H7 (cell line): ENCODE measurements at regions not wholly inside any gene's neighbourhood (a gene's known extent, or its start where the extent isn't known, plus 50 kb on each side); places are given as distances from the start of the nearest gene placed in this dataset.

Experiments
- DNase-seq: peaks from one replicate; pipeline ENCODE4 v3.0.0; 2012
- H3K27me3 ChIP-seq: 2 replicates; pipeline ENCODE4 v1.6.0; 2011; ENCODE audit warnings: mild to moderate bottlenecking, low read length; ENCODE audit not compliant: control insufficient read depth, insufficient read depth
- H3K36me3 ChIP-seq: replicated peaks from 2 replicates; pipeline ENCODE4 v1.5.1; 2011; ENCODE audit warnings: low read length; ENCODE audit not compliant: control insufficient read depth, insufficient read depth
- H3K4me3 ChIP-seq: 2 replicates; pipeline ENCODE4 v1.5.1; 2011; ENCODE audit warnings: low read depth, mild to moderate bottlenecking, control low read depth, low read length, moderate library complexity; ENCODE audit not compliant: insufficient read depth

DNA sequence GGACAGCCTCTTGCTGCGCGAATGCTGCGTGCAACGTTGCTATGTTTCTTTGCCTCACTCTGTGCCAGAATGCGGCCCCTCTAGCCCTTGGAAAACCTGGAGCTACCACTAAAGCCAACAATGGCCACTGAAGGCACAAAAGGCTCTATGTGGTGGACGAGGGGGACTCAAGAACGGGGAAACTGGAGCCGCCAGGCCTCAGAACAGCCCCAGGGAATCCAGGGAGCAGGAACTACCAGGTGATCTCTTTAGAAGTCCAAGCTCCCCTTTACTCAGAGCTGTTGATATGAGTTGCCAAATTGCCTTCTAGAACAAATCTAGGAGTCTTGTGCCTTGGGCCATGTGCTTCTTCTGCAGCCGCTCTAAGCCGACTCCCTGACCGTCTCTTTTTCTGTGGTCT lies 113.8 kb upstream of the ERRFI1 start:
- no peaks in the 10 kb centered on the region for H3K27me3 ChIP-seq
- no peak overlapping the region for H3K4me3 ChIP-seq
- no peaks in the 10 kb centered on the region for H3K36me3 ChIP-seq
- DNase-seq = no peak

DNA sequence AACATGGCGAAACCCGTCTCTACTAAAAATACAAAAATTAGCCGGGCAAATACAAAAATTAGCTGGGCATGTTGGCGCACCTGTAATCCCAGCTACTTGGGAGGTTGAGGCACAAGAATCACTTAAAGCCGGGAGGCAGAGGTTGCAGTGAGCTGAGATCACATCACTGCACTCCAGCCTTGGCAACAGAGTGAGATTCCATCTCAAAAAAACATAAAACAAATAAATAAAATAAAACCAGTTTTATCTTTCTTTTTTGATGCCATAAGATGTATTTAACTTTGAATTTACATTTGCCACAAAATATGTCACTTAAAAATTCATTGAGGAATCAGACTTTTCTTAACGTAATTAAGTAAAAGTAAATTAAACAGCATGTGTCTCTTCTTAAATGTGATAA lies 113.3 kb upstream of the ERRFI1 start:
- H3K4me3 ChIP-seq = no peak overlapping the region
- H3K27me3 ChIP-seq = no peaks in the 10 kb centered on the region
- no peaks in the 10 kb centered on the region for H3K36me3 ChIP-seq
- no peak for DNase-seq

DNA sequence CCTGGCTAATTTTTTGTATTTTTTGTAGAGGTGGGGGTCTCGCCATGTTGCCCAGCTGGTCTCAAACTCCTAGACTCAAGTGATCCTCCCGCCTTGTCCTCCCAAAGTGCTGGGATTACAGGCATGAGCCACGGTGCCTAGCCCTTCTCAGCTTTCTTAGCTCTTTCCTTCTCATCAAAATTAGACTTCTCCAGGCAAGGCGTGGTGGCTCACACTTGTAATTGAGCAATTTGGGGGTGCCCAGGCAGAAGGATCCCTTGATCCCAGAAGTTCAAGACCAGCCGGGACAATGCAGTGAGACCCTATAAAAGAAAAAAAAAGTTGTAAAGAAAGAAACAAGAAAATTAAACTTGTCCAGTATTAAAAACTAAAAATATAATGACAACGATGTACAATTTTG lies 112.6 kb upstream of the ERRFI1 start:
- H3K27me3 ChIP-seq = no peaks in the 10 kb centered on the region
- DNase-seq = no peak
- H3K4me3 ChIP-seq = no peak overlapping the region
- no peaks in the 10 kb centered on the region for H3K36me3 ChIP-seq

- peak; percentile 4 for DNase-seq
- Histone ChIP-seq H3K36me3 (no peaks in the 10 kb centered on the region), H3K27me3 (no peaks in the 10 kb centered on the region), H3K4me3 (no peak overlapping the region)
Observed at GRCh38 chr1:8137481-8138244, 111.6 kb upstream of the ERRFI1 start.

GRCh38 chr1:8136766-8137165 lies 110.7 kb upstream of the ERRFI1 start:
- Histone ChIP-seq H3K4me3 (no peak overlapping the region), H3K36me3 (no peaks in the 10 kb centered on the region)
- no peak for DNase-seq

DNA sequence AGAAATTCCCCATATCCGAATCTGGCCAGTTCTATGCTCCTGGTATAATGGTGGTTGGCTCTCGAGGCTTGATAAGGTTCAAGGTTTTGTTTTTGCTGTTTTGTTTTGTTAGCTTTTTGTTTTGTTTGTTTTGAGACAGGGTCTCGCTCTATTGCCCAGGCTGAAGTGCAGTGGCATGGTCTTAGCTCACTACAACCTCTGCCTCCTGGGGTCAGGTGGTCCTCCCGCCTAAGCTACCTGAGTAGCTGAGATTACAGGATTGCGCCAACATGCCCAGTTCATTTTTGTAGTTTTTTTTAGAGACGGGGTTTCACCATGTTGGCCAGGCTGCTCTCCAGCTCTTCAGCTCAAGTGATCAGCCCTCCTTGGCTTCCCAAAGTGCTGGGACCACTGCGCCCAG lies 109.1 kb upstream of the ERRFI1 start:
- Histone ChIP-seq H3K27me3 (no peaks in the 10 kb centered on the region), H3K4me3 (no peak overlapping the region), H3K36me3 (no peaks in the 10 kb centered on the region)
- no peak for DNase-seq

More at GRCh38 chr1:8136766-8137165, 110.7 kb upstream of the ERRFI1 start:
- no peaks in the 10 kb centered on the region for H3K27me3 ChIP-seq

GRCh38 chr1:8134546-8135235 lies 108.6 kb upstream of the ERRFI1 start:
- Histone ChIP-seq H3K36me3 (no peaks in the 10 kb centered on the region), H3K27me3 (no peaks in the 10 kb centered on the region), H3K4me3 (no peak overlapping the region)
- DNase-seq = peak; percentile 5

- Histone ChIP-seq H3K27me3 (no peaks in the 10 kb centered on the region), H3K4me3 (no peak overlapping the region), H3K36me3 (no peaks in the 10 kb centered on the region)
- peak; percentile 5 for DNase-seq
Observed at GRCh38 chr1:8133657-8134430, 107.7 kb upstream of the ERRFI1 start.

DNA sequence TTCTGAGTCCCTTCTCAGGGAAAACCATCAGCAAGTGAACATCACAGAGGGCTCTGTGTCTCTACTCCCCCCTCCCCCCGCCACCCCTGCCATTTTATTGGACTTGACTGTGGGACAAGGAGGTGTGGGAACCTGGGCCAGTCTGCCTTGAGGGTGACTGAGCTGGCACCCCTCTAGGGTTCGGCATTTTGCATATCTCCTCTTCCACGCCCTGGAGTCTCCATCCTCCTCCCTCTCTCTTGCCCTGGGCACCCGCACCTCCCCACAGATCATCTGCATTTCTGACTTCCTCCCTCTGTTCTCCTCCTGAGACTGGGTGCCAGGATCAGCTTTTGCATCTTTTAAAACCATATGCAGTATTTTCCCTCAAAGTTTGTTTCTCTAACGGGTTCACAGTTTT lies 107.1 kb upstream of the ERRFI1 start:
- Histone ChIP-seq H3K36me3 (no peaks in the 10 kb centered on the region), H3K27me3 (no peaks in the 10 kb centered on the region), H3K4me3 (no peak overlapping the region)
- DNase-seq = peak; percentile 37

DNA sequence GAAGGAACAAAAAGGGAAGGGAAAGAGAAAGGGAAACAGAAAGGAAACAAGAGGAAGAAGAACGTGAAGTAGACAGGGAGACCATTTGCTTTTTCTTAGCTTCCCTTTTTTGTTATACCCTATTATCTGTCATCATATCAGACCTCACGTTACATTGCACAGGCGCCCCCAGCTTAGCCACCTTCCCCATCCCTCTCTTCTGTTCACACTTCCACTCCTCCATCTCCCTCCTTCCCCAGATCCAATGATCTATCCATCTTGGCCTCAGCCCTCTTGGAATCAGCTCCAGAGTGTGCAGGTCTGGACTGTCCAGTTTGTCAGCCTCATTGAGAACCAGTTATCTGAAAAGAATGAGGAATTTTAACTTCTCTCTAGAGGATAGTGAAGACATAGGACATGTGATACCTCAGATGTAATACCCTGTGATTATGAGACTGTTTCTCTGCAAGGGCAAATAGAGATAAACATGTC lies 101.1 kb upstream of the ERRFI1 start:
- DNase-seq = peak; percentile 6

DNA sequence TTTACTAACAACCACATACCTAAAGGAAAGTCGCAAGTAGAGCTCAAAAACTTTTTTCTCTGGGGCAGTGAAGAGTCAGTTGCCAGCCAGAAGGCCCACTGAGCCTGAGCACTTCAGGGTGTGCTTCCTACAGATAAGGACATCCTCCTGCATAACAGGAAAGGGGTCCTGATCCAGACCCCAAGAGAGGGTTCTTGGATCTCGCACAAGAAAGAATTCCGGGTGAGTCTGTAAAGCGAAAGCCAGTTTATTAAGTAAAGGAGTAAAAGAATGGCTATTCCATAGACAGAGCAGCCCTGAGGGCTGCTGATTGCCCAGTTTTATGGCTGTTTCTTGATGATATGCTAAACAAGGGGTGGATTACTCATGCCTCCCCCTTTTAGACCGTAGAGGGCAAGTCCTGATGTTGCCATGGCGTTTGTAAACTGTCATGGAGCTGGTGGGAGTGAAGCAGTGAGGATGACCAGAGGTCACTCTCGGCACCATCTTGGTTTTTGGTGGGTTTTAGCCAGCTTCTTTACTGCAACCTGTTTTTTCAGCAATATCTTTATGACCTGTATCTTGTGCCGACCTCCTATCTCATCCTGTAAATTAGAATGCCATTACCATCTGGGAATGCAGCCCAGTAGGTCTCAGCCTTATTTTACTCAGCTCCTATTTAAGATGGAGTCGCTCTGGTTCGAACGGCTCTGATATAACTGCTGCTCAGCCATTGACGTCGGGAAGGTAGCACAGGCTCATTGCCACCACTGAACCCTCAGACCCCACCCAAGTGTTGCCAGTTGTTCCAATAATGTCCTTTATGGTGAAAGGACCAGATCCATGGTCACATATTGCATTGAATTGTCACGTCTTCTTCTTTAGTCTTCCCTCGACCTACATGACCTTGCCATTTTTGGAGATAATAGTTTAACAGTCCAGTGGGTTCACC lies 96.6 kb upstream of the ERRFI1 start:
- no peak for DNase-seq
- Histone ChIP-seq H3K4me3 (no peak overlapping the region), H3K27me3 (no peaks in the 10 kb centered on the region), H3K36me3 (no peaks in the 10 kb centered on the region)

More for the DNA sequence above, 101.1 kb upstream of the ERRFI1 start:
- Histone ChIP-seq H3K36me3 (no peaks in the 10 kb centered on the region), H3K4me3 (no peak overlapping the region), H3K27me3 (no peaks in the 10 kb centered on the region)

GRCh38 chr1:8122160-8122476 lies 96.0 kb upstream of the ERRFI1 start:
- peak; percentile 7 for DNase-seq

GRCh38 chr1:8121261-8122159 lies 95.4 kb upstream of the ERRFI1 start:
- Histone ChIP-seq H3K27me3 (no peaks in the 10 kb centered on the region), H3K36me3 (no peaks in the 10 kb centered on the region), H3K4me3 (no peak overlapping the region)
- DNase-seq = peak; percentile 30

More at GRCh38 chr1:8122160-8122476, 96.0 kb upstream of the ERRFI1 start:
- H3K27me3 ChIP-seq = no peaks in the 10 kb centered on the region
- H3K4me3 ChIP-seq = no peak overlapping the region
- H3K36me3 ChIP-seq = no peaks in the 10 kb centered on the region
